ENCODE measurements at regions not wholly inside any gene's neighbourhood (a gene's known extent, or its start where the extent isn't known, plus 50 kb on each side); places are given as distances from the start of the nearest gene placed in this dataset.

- TF ChIP-seq CTCF (IDR thresholded peaks at IDR 0.05) (no peak), POLR2A (IDR thresholded peaks at IDR 0.05) (no peak)
These were observed 164.3 kb downstream of the NTMT2 start for GRCh38 chr1:170310014-170310405.

Measured in heart left ventricle (tissue), 13 donors.